Psoas muscle (tissue), 7 donors: ENCODE measurements at regions not wholly inside any gene's neighbourhood (a gene's known extent, or its start where the extent isn't known, plus 50 kb on each side); places are given as distances from the start of the nearest gene placed in this dataset.

Source experiments
- ATAC-seq, 4 donors: fragments of 200-7000 bp; cut with Tn5 transposase; one replicate each; pipeline ENCODE4 v1.9.1; 2020; ENCODE audit warnings: moderate library complexity in 3 of 4, mild to moderate bottlenecking in 2 of 4
- DNase-seq, 2 donors: peaks; one replicate each; pipeline ENCODE4 v3.0.0-alpha.2; 2020
- H3K27ac ChIP-seq: fragments of 200-600 bp; one replicate; pipeline ENCODE4 v1.8.0; 2022
- H3K27me3 ChIP-seq, 3 donors: fragments of 200-600 bp in 1 of 3; one replicate each; pipeline versions ENCODE4 v1.6.1 to v1.8.0; 2013 to 2022; ENCODE audit warnings: low read length in 2 of 3, mild to moderate bottlenecking in 2 of 3, moderate library complexity in 1 of 3; ENCODE audit not compliant: insufficient read depth in 3 of 3
- H3K36me3 ChIP-seq, 2 donors: fragments of 200-600 bp in 1 of 2; one replicate each; pipeline versions ENCODE4 v1.6.1 to v1.8.0; 2013 to 2022; ENCODE audit warnings: low read depth in 1 of 2, mild to moderate bottlenecking in 1 of 2, moderate library complexity in 1 of 2; ENCODE audit not compliant: insufficient read depth in 1 of 2
- H3K4me1 ChIP-seq: fragments of 200-600 bp; one replicate; pipeline ENCODE4 v1.8.0; 2022
- H3K4me3 ChIP-seq: fragments of 200-600 bp; one replicate; pipeline ENCODE4 v1.8.0; 2022; ENCODE audit warnings: mild to moderate bottlenecking
- H3K9me3 ChIP-seq: fragments of 200-600 bp; one replicate; pipeline ENCODE4 v1.8.0; 2022
- CTCF ChIP-seq: fragments of 200-600 bp; IDR thresholded peaks from one replicate; pipeline ENCODE4 v1.8.0; 2022; ENCODE audit warnings: antibody characterized with exemption
- WGBS, 3 donors: extraction: QIAGEN DNeasy Blood & Tissue Kit; methylation state at CpG; one replicate each; pipeline versions ENCODE4 v1.1.6 to v1.1.7; 2013; 5-methylcytosine and 5-hydroxymethylcytosine counted together
- intact Hi-C, 2 donors: fragments of 100-400 bp; cut with DNase I; formaldehyde crosslinking; loops; one replicate each; pipeline versions ENCODE4 v1.11.0 to v1.14.2; 2022
- donor health status: healthy with polysubstance abuse.
- donor health status: DM: no; HTN: no; CAD: no; lungs with moderate emphysema.
- donor health status: Bipolar disorder and iron deficiency.
- donor health status: healthy.
- donor health status: DM: yes; HTN: yes; CAD: no.
- donor health status: DM: no; HTN: no; CAD: no.
- donor health status: DM: yes; HTN: yes; CAD: no.

GRCh38 chr6:150658421-150658820 is 58.7 kb downstream of the PLEKHG1 start:
- 70 to 83% (median 79%) methylated on average over 1 of the region's 1 CpG for WGBS, 3 donors
- Histone ChIP-seq H3K4me3 (no peak overlapping the region), H3K9me3 (no peaks in the 10 kb centered on the region), H3K36me3 (no peaks in the 10 kb centered on the region), H3K4me1 (no peaks in the 10 kb centered on the region), H3K27me3 (no peaks in the 10 kb centered on the region), H3K27ac (no peak overlapping the region)
- ATAC-seq (no peak), DNase-seq (no peak)
- no peak for TF ChIP-seq CTCF
- intact Hi-C loops, result no loop called here

- DNase-seq (no peak), ATAC-seq (no peak)
- TF ChIP-seq CTCF, result no peak
- no peaks in the 10 kb centered on the region for H3K9me3 ChIP-seq
- WGBS, 3 donors, result 53 to 59% (median 59%) methylated on average over 6 of the region's 6 CpGs
- H3K36me3 ChIP-seq, result no peaks in the 10 kb centered on the region
- H3K4me1 ChIP-seq, result no peaks in the 10 kb centered on the region
- H3K4me3 ChIP-seq, result no peak overlapping the region
- no peaks in the 10 kb centered on the region for H3K27me3 ChIP-seq
- no peak overlapping the region for H3K27ac ChIP-seq
- intact Hi-C loops, result no loop called here
These were observed 59.5 kb downstream of the PLEKHG1 start for GRCh38 chr6:150659046-150659763.

GRCh38 chr6:150661216-150662007 is 61.7 kb downstream of the PLEKHG1 start:
- H3K9me3 ChIP-seq, result no peaks in the 10 kb centered on the region
- intact Hi-C loops, result no loop called here
- ATAC-seq, result no peak
- no peaks in the 10 kb centered on the region for H3K4me1 ChIP-seq
- no peaks in the 10 kb centered on the region for H3K27me3 ChIP-seq
- DNase-seq, result no peak
- TF ChIP-seq CTCF, result no peak
- no peaks in the 10 kb centered on the region for H3K36me3 ChIP-seq
- no peak overlapping the region for H3K4me3 ChIP-seq
- 89 to 92% (median 90%) methylated on average over 4 of the region's 4 CpGs for WGBS, 3 donors
- no peak overlapping the region for H3K27ac ChIP-seq

- no peaks in the 10 kb centered on the region for H3K9me3 ChIP-seq
- TF ChIP-seq CTCF, result no peak
- no peak for ATAC-seq
- no peaks in the 10 kb centered on the region for H3K27me3 ChIP-seq
- 61 to 74% (median 64%) methylated on average over 5 of the region's 5 CpGs for WGBS, 3 donors
- no peaks in the 10 kb centered on the region for H3K36me3 ChIP-seq
- no peaks in the 10 kb centered on the region for H3K4me1 ChIP-seq
- no peak overlapping the region for H3K4me3 ChIP-seq
- H3K27ac ChIP-seq, result no peak overlapping the region
- intact Hi-C loops, result no loop called here
- no peak for DNase-seq
These were observed 63.1 kb downstream of the PLEKHG1 start for GRCh38 chr6:150662814-150663213.
